Endothelial cell of umbilical vein (primary cell): ENCODE measurements at regions not wholly inside any gene's neighbourhood (a gene's known extent, or its start where the extent isn't known, plus 50 kb on each side); places are given as distances from the start of the nearest gene placed in this dataset.

Source experiments
- CTCF ChIP-seq, 2 donors: IDR thresholded peaks; 1 replicate in 1 of 2; 2 replicates in 1 of 2; pipeline ENCODE4 v1.5.1; 2011; ENCODE audit warnings: low read length in 2 of 2, mild to moderate bottlenecking in 2 of 2, moderate library complexity in 2 of 2, control low read depth in 1 of 2, inconsistent platforms in 1 of 2, low read depth in 1 of 2; ENCODE audit not compliant: insufficient read depth in 1 of 2; ENCODE audit errors: extremely low read depth in 1 of 2
- EZH2 ChIP-seq: IDR thresholded peaks from 2 replicates; pipeline ENCODE4 v1.6.1; 2012; ENCODE audit warnings: borderline replicate concordance, low read depth, mild to moderate bottlenecking, moderate library complexity, low read length, inconsistent platforms; ENCODE audit not compliant: severe bottlenecking
- JUN ChIP-seq: IDR thresholded peaks from 2 replicates; pipeline ENCODE4 v1.6.1; 2011; ENCODE audit warnings: borderline replicate concordance, low read depth; ENCODE audit not compliant: insufficient read length, insufficient read depth
- MAX ChIP-seq: IDR thresholded peaks from 2 replicates; pipeline ENCODE4 v1.6.1; 2011; ENCODE audit not compliant: insufficient read depth, insufficient read length
- POLR2A ChIP-seq: IDR thresholded peaks from 2 replicates; pipeline ENCODE4 v1.6.1; 2012; ENCODE audit warnings: low read depth, mild to moderate bottlenecking, control low read depth, low read length

- TF ChIP-seq MAX (no peak), CTCF (IDR thresholded peaks at IDR 0.05; ENCODE audit: extremely low read depth in 1 of 2, insufficient read depth in 1 of 2, low read depth in 1 of 2, low read length in 2 of 2) (no peak), POLR2A (no peak), JUN (no peak), EZH2 (no peak)
Observed at GRCh38 chr5:110903966-110904365, 165.2 kb downstream of the SLC25A46 start.
